ENCODE measurements at regions not wholly inside any gene's neighbourhood (a gene's known extent, or its start where the extent isn't known, plus 50 kb on each side); places are given as distances from the start of the nearest gene placed in this dataset.

DNA sequence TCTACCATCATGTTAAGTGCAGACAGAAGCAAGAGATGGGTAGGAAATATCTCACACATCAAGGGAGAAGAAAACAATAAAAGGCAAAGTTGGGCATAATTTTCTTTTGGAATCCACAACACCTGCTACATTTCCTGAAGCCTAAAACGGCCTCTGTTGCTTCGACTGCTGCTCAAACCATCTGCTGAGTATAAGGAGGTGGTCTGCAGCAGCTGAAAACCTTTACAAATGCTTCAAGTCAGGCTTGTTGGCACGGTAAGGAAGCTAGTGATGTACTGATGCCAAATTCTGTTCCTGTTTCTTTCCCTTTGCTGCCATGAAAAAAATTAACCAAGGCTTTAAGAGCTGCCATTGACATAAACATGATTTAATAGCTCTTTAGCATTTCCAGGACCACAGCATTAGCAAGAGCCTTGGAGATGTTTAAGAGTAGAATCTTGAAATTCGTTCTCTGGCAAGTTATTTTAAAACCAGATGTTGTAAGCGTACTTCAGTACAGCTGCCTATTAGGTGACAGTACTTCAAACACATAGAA lies 75.6 kb downstream of the DMRTA1 start:
- Histone ChIP-seq H3K9me3 (replicated peaks in 1 of 2; ENCODE audit: control insufficient read depth in 2 of 2, insufficient read depth in 1 of 2, low read depth in 1 of 2, low read length in 2 of 2) (no peaks in the 10 kb centered on the region), H3K27ac (replicated peaks; ENCODE audit: low read length) (no peak overlapping the region), H3K27me3 (ENCODE audit: control insufficient read depth in 3 of 3, insufficient read depth in 3 of 3, low read depth in 1 of 3, low read length in 3 of 3) (no peaks in the 10 kb centered on the region), H3K4me1 (ENCODE audit: control insufficient read depth in 2 of 2, insufficient read depth in 1 of 2, low read depth in 1 of 2, low read length in 2 of 2) (no peaks in the 10 kb centered on the region), H3K9ac (ENCODE audit: low read depth, low read length, poor library complexity) (no peak overlapping the region), H3K4me3 (ENCODE audit: low read length in 2 of 2) (no peak overlapping the region), H3K14ac (ENCODE audit: low read length) (no peak overlapping the region), H3K23ac (ENCODE audit: low read depth, low read length, poor library complexity) (no peak overlapping the region), H3K18ac (ENCODE audit: low read length) (no peak overlapping the region), H4K91ac (ENCODE audit: low read depth, low read length, poor library complexity) (no peak overlapping the region), H2BK5ac (ENCODE audit: low read length) (no peak overlapping the region), H2BK15ac (ENCODE audit: low read length) (no peak overlapping the region), H2BK120ac (ENCODE audit: low read depth, low read length) (no peak overlapping the region), H3K4ac (ENCODE audit: low read length) (no peak overlapping the region), H3K4me2 (ENCODE audit: insufficient read depth, low read length, poor library complexity, severe bottlenecking) (no peak overlapping the region), H2BK12ac (ENCODE audit: low read length) (no peak overlapping the region), H4K8ac (ENCODE audit: low read depth, low read length) (no peak overlapping the region), H3K79me1 (ENCODE audit: low read depth, low read length) (no peaks in the 10 kb centered on the region), H2AFZ (ENCODE audit: low read length) (no peak overlapping the region), H2AK5ac (ENCODE audit: low read depth, low read length) (no peak overlapping the region), H3K36me3 (replicated peaks in 1 of 2; ENCODE audit: control insufficient read depth in 2 of 2, insufficient read depth in 2 of 2, low read length in 2 of 2) (no peaks in the 10 kb centered on the region)
- no peak for DNase-seq (ENCODE audit: low spot score)
- WGBS, 2 donors (ENCODE audit: extremely low coverage in 2 of 2, insufficient read length in 2 of 2, insufficient replicate concordance in 1 of 2): no CpG with 5 or more reads among the region's 5 CpGs

DNA sequence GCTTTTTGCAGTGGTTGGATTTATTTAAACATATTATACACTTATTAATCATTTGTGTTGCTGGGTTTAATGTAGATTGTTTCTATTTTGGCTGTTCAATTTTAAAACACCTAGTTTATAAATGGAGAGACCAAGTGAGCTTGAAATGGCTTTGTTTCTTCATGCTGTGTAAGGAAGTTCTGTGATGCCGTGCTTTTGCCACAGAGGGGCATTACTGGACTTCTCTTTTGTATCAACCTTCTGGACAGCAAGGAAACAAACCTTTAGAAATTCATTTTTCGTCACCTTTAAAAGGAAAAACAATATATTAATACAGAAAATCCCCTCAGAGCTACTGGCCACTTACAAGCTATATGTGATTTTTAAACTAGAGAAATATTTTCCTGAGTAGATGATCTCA lies 81.9 kb downstream of the DMRTA1 start:
- Histone ChIP-seq H2BK120ac (ENCODE audit: low read depth, low read length) (no peak overlapping the region), H3K14ac (ENCODE audit: low read length) (no peak overlapping the region), H3K27ac (replicated peaks; ENCODE audit: low read length) (no peak overlapping the region), H4K8ac (ENCODE audit: low read depth, low read length) (no peak overlapping the region), H3K4ac (ENCODE audit: low read length) (no peak overlapping the region), H3K27me3 (ENCODE audit: control insufficient read depth in 3 of 3, insufficient read depth in 3 of 3, low read depth in 1 of 3, low read length in 3 of 3) (no peaks in the 10 kb centered on the region), H3K4me3 (ENCODE audit: low read length in 2 of 2) (no peak overlapping the region), H3K9ac (ENCODE audit: low read depth, low read length, poor library complexity) (no peak overlapping the region), H2BK5ac (ENCODE audit: low read length) (no peak overlapping the region), H2AFZ (ENCODE audit: low read length) (no peak overlapping the region), H3K18ac (ENCODE audit: low read length) (no peak overlapping the region), H4K91ac (ENCODE audit: low read depth, low read length, poor library complexity) (no peak overlapping the region), H3K9me3 (replicated peaks in 1 of 2; ENCODE audit: control insufficient read depth in 2 of 2, insufficient read depth in 1 of 2, low read depth in 1 of 2, low read length in 2 of 2) (no peaks in the 10 kb centered on the region), H3K23ac (ENCODE audit: low read depth, low read length, poor library complexity) (no peak overlapping the region), H2AK5ac (ENCODE audit: low read depth, low read length) (no peak overlapping the region), H2BK12ac (ENCODE audit: low read length) (no peak overlapping the region), H2BK15ac (ENCODE audit: low read length) (no peak overlapping the region), H3K36me3 (replicated peaks in 1 of 2; ENCODE audit: control insufficient read depth in 2 of 2, insufficient read depth in 2 of 2, low read length in 2 of 2) (no peaks in the 10 kb centered on the region), H3K4me1 (ENCODE audit: control insufficient read depth in 2 of 2, insufficient read depth in 1 of 2, low read depth in 1 of 2, low read length in 2 of 2) (no peaks in the 10 kb centered on the region), H3K4me2 (ENCODE audit: insufficient read depth, low read length, poor library complexity, severe bottlenecking) (no peak overlapping the region), H3K79me1 (ENCODE audit: low read depth, low read length) (no peaks in the 10 kb centered on the region)
- WGBS, 2 donors (ENCODE audit: extremely low coverage in 2 of 2, insufficient read length in 2 of 2, insufficient replicate concordance in 1 of 2): no CpG with 5 or more reads among the region's 2 CpGs
- DNase-seq (ENCODE audit: low spot score): no peak

DNA sequence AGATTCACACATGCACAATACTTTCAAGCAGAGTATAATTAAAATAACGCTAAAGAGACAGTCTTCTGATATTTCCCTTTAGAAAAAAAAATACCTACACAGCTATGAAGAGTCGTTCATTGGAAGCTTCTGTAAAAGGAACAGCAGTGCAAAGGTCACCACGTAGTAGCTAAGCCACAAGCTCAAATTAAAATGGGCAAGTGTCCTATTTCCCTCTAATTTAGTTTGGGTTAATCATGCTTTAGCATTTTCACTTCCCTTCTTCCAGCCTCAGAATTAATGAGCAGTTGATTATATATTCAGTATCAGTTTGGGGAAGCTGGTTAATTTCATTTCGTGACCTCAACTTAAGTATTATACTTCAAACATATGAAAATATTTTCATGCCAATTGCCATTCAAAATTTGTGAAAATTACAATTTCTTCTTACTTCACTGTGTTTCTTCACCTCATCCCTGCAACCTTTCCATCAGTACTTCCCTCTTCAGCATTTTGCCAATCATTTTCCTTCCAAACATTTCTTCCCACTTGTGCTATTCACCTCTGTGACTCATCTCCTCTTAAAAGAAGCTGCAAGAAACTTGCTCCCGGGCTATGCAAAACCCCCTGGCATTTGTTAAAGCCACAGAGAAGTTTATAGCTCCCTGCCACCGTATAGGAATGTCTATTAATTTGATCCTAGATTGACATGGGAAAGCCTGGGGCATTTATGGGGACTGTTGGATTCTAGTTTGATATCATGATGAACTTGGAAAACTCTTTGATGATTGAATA lies 83.0 kb downstream of the DMRTA1 start:
- Histone ChIP-seq H3K79me1 (ENCODE audit: low read depth, low read length) (no peaks in the 10 kb centered on the region), H2BK5ac (ENCODE audit: low read length) (no peak overlapping the region), H2BK12ac (ENCODE audit: low read length) (no peak overlapping the region), H2AFZ (ENCODE audit: low read length) (no peak overlapping the region), H4K91ac (ENCODE audit: low read depth, low read length, poor library complexity) (no peak overlapping the region), H3K27me3 (ENCODE audit: control insufficient read depth in 3 of 3, insufficient read depth in 3 of 3, low read depth in 1 of 3, low read length in 3 of 3) (no peaks in the 10 kb centered on the region), H3K23ac (ENCODE audit: low read depth, low read length, poor library complexity) (no peak overlapping the region), H4K8ac (ENCODE audit: low read depth, low read length) (no peak overlapping the region), H3K4me2 (ENCODE audit: insufficient read depth, low read length, poor library complexity, severe bottlenecking) (no peak overlapping the region), H2BK15ac (ENCODE audit: low read length) (no peak overlapping the region), H3K4ac (ENCODE audit: low read length) (no peak overlapping the region), H3K27ac (replicated peaks; ENCODE audit: low read length) (no peak overlapping the region), H3K9ac (ENCODE audit: low read depth, low read length, poor library complexity) (no peak overlapping the region), H3K9me3 (replicated peaks in 1 of 2; ENCODE audit: control insufficient read depth in 2 of 2, insufficient read depth in 1 of 2, low read depth in 1 of 2, low read length in 2 of 2) (no peaks in the 10 kb centered on the region), H3K18ac (ENCODE audit: low read length) (no peak overlapping the region), H3K36me3 (replicated peaks in 1 of 2; ENCODE audit: control insufficient read depth in 2 of 2, insufficient read depth in 2 of 2, low read length in 2 of 2) (no peaks in the 10 kb centered on the region), H3K14ac (ENCODE audit: low read length) (no peak overlapping the region), H2AK5ac (ENCODE audit: low read depth, low read length) (no peak overlapping the region), H3K4me1 (ENCODE audit: control insufficient read depth in 2 of 2, insufficient read depth in 1 of 2, low read depth in 1 of 2, low read length in 2 of 2) (no peaks in the 10 kb centered on the region), H2BK120ac (ENCODE audit: low read depth, low read length) (no peak overlapping the region), H3K4me3 (ENCODE audit: low read length in 2 of 2) (no peak overlapping the region)
- WGBS, 2 donors (ENCODE audit: extremely low coverage in 2 of 2, insufficient read length in 2 of 2, insufficient replicate concordance in 1 of 2): no CpG with 5 or more reads among the region's 6 CpGs
- no peak for DNase-seq (ENCODE audit: low spot score)

DNA sequence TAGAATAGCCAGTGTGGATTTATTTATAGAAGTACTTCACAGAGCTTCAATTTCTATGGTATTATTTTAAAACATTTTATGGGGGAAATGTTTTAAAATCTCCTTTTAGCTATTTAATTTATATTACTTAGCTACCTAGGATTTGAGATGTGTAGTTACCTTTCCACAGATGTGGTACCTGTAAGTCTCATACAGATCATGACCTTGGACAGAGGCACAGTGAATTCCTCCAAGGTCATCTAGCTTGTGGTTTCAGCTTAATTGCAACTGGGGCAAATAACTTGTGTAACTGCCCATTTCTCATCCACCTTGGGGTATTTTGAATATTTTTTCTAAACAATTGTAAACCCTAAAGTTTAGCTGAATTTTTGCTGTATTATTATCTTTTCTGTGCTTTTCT lies 89.2 kb downstream of the DMRTA1 start:
- no peak overlapping the region for H2AK5ac ChIP-seq (ENCODE audit: low read depth, low read length)
- no peak overlapping the region for H3K4ac ChIP-seq (ENCODE audit: low read length)
- H4K91ac ChIP-seq (ENCODE audit: low read depth, low read length, poor library complexity): no peak overlapping the region
- H2BK120ac ChIP-seq (ENCODE audit: low read depth, low read length): no peak overlapping the region
- H3K27ac ChIP-seq (replicated peaks; ENCODE audit: low read length): no peak overlapping the region
- no peaks in the 10 kb centered on the region for H3K36me3 ChIP-seq (replicated peaks in 1 of 2; ENCODE audit: control insufficient read depth in 2 of 2, insufficient read depth in 2 of 2, low read length in 2 of 2)
- H2AFZ ChIP-seq (ENCODE audit: low read length): no peak overlapping the region
- H3K4me3 ChIP-seq (ENCODE audit: low read length in 2 of 2): no peak overlapping the region
- no peak overlapping the region for H4K8ac ChIP-seq (ENCODE audit: low read depth, low read length)
- no peak overlapping the region for H2BK15ac ChIP-seq (ENCODE audit: low read length)
- H3K79me1 ChIP-seq (ENCODE audit: low read depth, low read length): no peaks in the 10 kb centered on the region
- no peaks in the 10 kb centered on the region for H3K27me3 ChIP-seq (ENCODE audit: control insufficient read depth in 3 of 3, insufficient read depth in 3 of 3, low read depth in 1 of 3, low read length in 3 of 3)
- no peaks in the 10 kb centered on the region for H3K4me1 ChIP-seq (ENCODE audit: control insufficient read depth in 2 of 2, insufficient read depth in 1 of 2, low read depth in 1 of 2, low read length in 2 of 2)
- H3K14ac ChIP-seq (ENCODE audit: low read length): no peak overlapping the region
- no peak overlapping the region for H3K23ac ChIP-seq (ENCODE audit: low read depth, low read length, poor library complexity)
- H3K4me2 ChIP-seq (ENCODE audit: insufficient read depth, low read length, poor library complexity, severe bottlenecking): no peak overlapping the region
- H3K18ac ChIP-seq (ENCODE audit: low read length): no peak overlapping the region
- DNase-seq (ENCODE audit: low spot score): no peak
- no peak overlapping the region for H2BK12ac ChIP-seq (ENCODE audit: low read length)
- no peak overlapping the region for H2BK5ac ChIP-seq (ENCODE audit: low read length)
- no peak overlapping the region for H3K9ac ChIP-seq (ENCODE audit: low read depth, low read length, poor library complexity)
- no peaks in the 10 kb centered on the region for H3K9me3 ChIP-seq (replicated peaks in 1 of 2; ENCODE audit: control insufficient read depth in 2 of 2, insufficient read depth in 1 of 2, low read depth in 1 of 2, low read length in 2 of 2)
